T-cell (primary cell): ENCODE measurements at regions not wholly inside any gene's neighbourhood (a gene's known extent, or its start where the extent isn't known, plus 50 kb on each side); places are given as distances from the start of the nearest gene placed in this dataset.

Source experiments
- ATAC-seq, 4 experiments: fragments of 200-7000 bp in 3 of 4; fragments of 150-1000 bp in 1 of 4; cut with Tn5 transposase; replicated peaks in 1 of 4; 1 replicate in 3 of 4; 2 replicates in 1 of 4; pipeline ENCODE4 v1.10.0; 2021; ENCODE audit warnings: moderate library complexity in 3 of 4, mild to moderate bottlenecking in 2 of 4, moderate number of reproducible peaks in 1 of 4
- CTCF ChIA-PET, 2 donors: fragments of 300-600 bp; sonication (Branson Sonifier 250); formaldehyde crosslinking; loops; one replicate each; lab custom pipeline; 2022; ENCODE audit warnings: antibody characterized with exemption in 2 of 2; lab: Charles Lee
- POLR2A ChIA-PET, 2 donors: fragments of 300-600 bp; sonication (Branson Sonifier 250); formaldehyde crosslinking; loops; one replicate each; lab custom pipeline; 2022; ENCODE audit warnings: antibody characterized with exemption in 2 of 2; lab: Charles Lee
- DNase-seq, 35 experiments: peaks; one replicate each; pipeline versions ENCODE4 v3.0.0 to v3.0.0-alpha.2; 2013 to 2023
- H3K27ac ChIP-seq: one replicate; pipeline ENCODE4 v1.5.1; 2013; ENCODE audit warnings: low read length
- H3K27me3 ChIP-seq, 2 experiments: replicated peaks in 1 of 2; 1 replicate in 1 of 2; 2 replicates in 1 of 2; pipeline versions ENCODE4 v1.6.1 to v1.7.0; 2013; ENCODE audit warnings: low read length in 1 of 2, mixed read lengths in 1 of 2; ENCODE audit not compliant: control insufficient read depth in 2 of 2, insufficient read depth in 2 of 2; ENCODE audit errors: extremely low read depth in 1 of 2
- H3K36me3 ChIP-seq, 2 donors: 1 replicate in 1 of 2; 2 replicates in 1 of 2; pipeline versions ENCODE4 v1.6.1 to v1.7.0; 2013; ENCODE audit warnings: low read length in 1 of 2; ENCODE audit not compliant: control insufficient read depth in 2 of 2, insufficient read depth in 1 of 2; ENCODE audit errors: extremely low read depth in 1 of 2
- H3K4me1 ChIP-seq, 2 experiments: 1 replicate in 1 of 2; 2 replicates in 1 of 2; pipeline versions ENCODE4 v1.6.1 to v1.7.0; 2013; ENCODE audit warnings: low read length in 2 of 2, mixed read lengths in 1 of 2; ENCODE audit not compliant: insufficient read depth in 2 of 2, control insufficient read depth in 1 of 2; ENCODE audit errors: extremely low read depth in 1 of 2
- H3K4me3 ChIP-seq, 2 donors: 1 replicate in 1 of 2; 2 replicates in 1 of 2; pipeline versions ENCODE4 v1.5.1 to v1.7.0; 2013; ENCODE audit warnings: mild to moderate bottlenecking in 2 of 2, low read length in 1 of 2, moderate library complexity in 1 of 2; ENCODE audit not compliant: control insufficient read depth in 1 of 2; ENCODE audit errors: extremely low read depth in 1 of 2
- H3K9me3 ChIP-seq: 2 replicates; pipeline ENCODE4 v1.7.0; 2013
- H3K27ac Mint-ChIP-seq, 2 donors: one replicate each; pipeline ENCODE4 v1.8.0; 2020 to 2021; ENCODE audit warnings: mild to moderate bottlenecking in 2 of 2, mixed read lengths in 2 of 2
- H3K27me3 Mint-ChIP-seq, 2 donors: one replicate each; pipeline ENCODE4 v1.8.0; 2021 to 2022; ENCODE audit warnings: mixed read lengths in 2 of 2
- H3K36me3 Mint-ChIP-seq: one replicate; pipeline ENCODE4 v1.8.0; 2021; ENCODE audit warnings: mixed read lengths
- H3K4me1 Mint-ChIP-seq, 3 donors: one replicate each; pipeline ENCODE4 v1.8.0; 2020 to 2022; ENCODE audit warnings: mixed read lengths in 3 of 3, mild to moderate bottlenecking in 1 of 3
- H3K4me3 Mint-ChIP-seq, 3 donors: one replicate each; pipeline ENCODE4 v1.8.0; 2020 to 2022; ENCODE audit warnings: mild to moderate bottlenecking in 3 of 3, mixed read lengths in 3 of 3, moderate library complexity in 3 of 3
- H3K9me3 Mint-ChIP-seq, 3 donors: one replicate each; pipeline ENCODE4 v1.8.0; 2020 to 2022; ENCODE audit warnings: mixed read lengths in 3 of 3
- WGBS: methylation state at CpG from one replicate; pipeline ENCODE4 v1.1.5; 2013; ENCODE audit warnings: missing lambda C conversion rate; ENCODE audit not compliant: insufficient coverage; 5-methylcytosine and 5-hydroxymethylcytosine counted together

- no peak overlapping the region for H3K4me3 ChIP-seq
- Mint-ChIP-seq H3K27ac (no peak overlapping the region), H3K27me3 (no peaks in the 10 kb centered on the region), H3K36me3 (no peaks in the 10 kb centered on the region), H3K4me1 (no peaks in the 10 kb centered on the region), H3K4me3 (no peak overlapping the region), H3K9me3 (peaks cover 0 to 16% (median 8%) of the 10 kb centered on the region in 3 donors)
- H3K9me3 ChIP-seq, result no peaks in the 10 kb centered on the region
- H3K27ac ChIP-seq, result no peak overlapping the region
- ATAC-seq (no peak), DNase-seq (no peak)
- no peaks in the 10 kb centered on the region for H3K36me3 ChIP-seq
- CTCF ChIA-PET, result no interaction called here
- no peaks in the 10 kb centered on the region for H3K4me1 ChIP-seq
- POLR2A ChIA-PET, result no interaction called here
- H3K27me3 ChIP-seq, result no peaks in the 10 kb centered on the region
- WGBS, result 100% methylated on average over 1 of the region's 1 CpG
These were observed 457.6 kb downstream of the TMEM182 start for GRCh38 chr2:103219398-103219797.

DNA sequence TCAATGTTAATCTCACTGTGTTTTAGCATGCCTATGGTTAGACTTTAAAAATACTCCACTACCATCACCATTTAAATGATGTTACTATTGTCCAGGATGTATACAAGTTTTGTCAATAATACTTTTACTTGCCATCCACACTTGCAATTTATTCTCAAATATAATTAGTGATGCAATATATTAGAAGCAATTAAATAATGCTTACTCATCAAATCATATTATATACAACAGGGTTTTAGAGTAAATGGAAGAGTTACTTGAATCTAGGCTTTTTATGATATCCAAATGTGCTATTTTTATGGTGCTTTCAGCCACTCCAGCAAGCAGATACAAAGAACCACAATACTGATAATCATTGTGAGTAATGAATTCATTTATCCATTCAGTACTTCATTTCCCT, 461.1 kb downstream of the TMEM182 start:
- ATAC-seq (no peak), DNase-seq (no peak)
- Histone ChIP-seq H3K4me1 (no peaks in the 10 kb centered on the region), H3K4me3 (no peak overlapping the region), H3K27ac (no peak overlapping the region), H3K36me3 (no peaks in the 10 kb centered on the region), H3K9me3 (no peaks in the 10 kb centered on the region), H3K27me3 (no peaks in the 10 kb centered on the region)
- peaks cover 0 to 16% (median 6%) of the 10 kb centered on the region in 3 donors for H3K9me3 Mint-ChIP-seq
- H3K36me3 Mint-ChIP-seq, result no peaks in the 10 kb centered on the region
- ChIA-PET CTCF (no interaction called here), POLR2A (no interaction called here)
- H3K27ac Mint-ChIP-seq, result no peak overlapping the region
- H3K4me3 Mint-ChIP-seq, result no peak overlapping the region
- H3K27me3 Mint-ChIP-seq, result no peaks in the 10 kb centered on the region
- H3K4me1 Mint-ChIP-seq, result no peaks in the 10 kb centered on the region

GRCh38 chr2:103230796-103231195, 469.0 kb downstream of the TMEM182 start:
- no peak overlapping the region for H3K27ac ChIP-seq
- H3K4me1 ChIP-seq, result no peaks in the 10 kb centered on the region
- no peaks in the 10 kb centered on the region for H3K36me3 ChIP-seq
- H3K4me3 Mint-ChIP-seq, result no peak overlapping the region
- ATAC-seq (no peak), DNase-seq (no peak)
- no peaks in the 10 kb centered on the region for H3K27me3 ChIP-seq
- H3K27ac Mint-ChIP-seq, result no peak overlapping the region
- ChIA-PET CTCF (no interaction called here), POLR2A (interaction anchor here in 1 of 2 donors (0.8 kb wide), 1 partner anchor 51 kb away, joined by 3 read pairs; no protein-coding TSS in a partner anchor)
- no peaks in the 10 kb centered on the region for H3K36me3 Mint-ChIP-seq
- H3K9me3 ChIP-seq, result no peaks in the 10 kb centered on the region
- peaks cover 2 to 7% (median 4%) of the 10 kb centered on the region in 3 donors for H3K9me3 Mint-ChIP-seq
- no peaks in the 10 kb centered on the region for H3K4me1 Mint-ChIP-seq
- no CpG with 5 or more reads among the region's 1 CpG for WGBS
- no peak overlapping the region for H3K4me3 ChIP-seq
- H3K27me3 Mint-ChIP-seq, result peaks cover 0 to 4% of the 10 kb centered on the region in 2 donors

- peaks cover 4 to 15% (median 5%) of the 10 kb centered on the region in 3 donors for H3K9me3 Mint-ChIP-seq
- CTCF ChIA-PET, result no interaction called here
- POLR2A ChIA-PET, result no interaction called here
These were observed 471.0 kb downstream of the TMEM182 start for GRCh38 chr2:103232865-103233264.

GRCh38 chr2:103233691-103234090, 471.9 kb downstream of the TMEM182 start:
- H3K36me3 ChIP-seq, result no peaks in the 10 kb centered on the region
- no peak overlapping the region for H3K27ac Mint-ChIP-seq
- no peaks in the 10 kb centered on the region for H3K9me3 ChIP-seq
- H3K4me3 ChIP-seq, result no peak overlapping the region
- no peak overlapping the region for H3K27ac ChIP-seq
- no peaks in the 10 kb centered on the region for H3K4me1 Mint-ChIP-seq
- H3K36me3 Mint-ChIP-seq, result no peaks in the 10 kb centered on the region
- POLR2A ChIA-PET, result no interaction called here
- no CpG with 5 or more reads among the region's 1 CpG for WGBS
- peaks cover 5 to 15% (median 10%) of the 10 kb centered on the region in 3 donors for H3K9me3 Mint-ChIP-seq
- ATAC-seq, result no peak
- H3K4me3 Mint-ChIP-seq, result no peak overlapping the region
- H3K27me3 Mint-ChIP-seq, result peaks cover 0 to 4% of the 10 kb centered on the region in 2 donors
- no peaks in the 10 kb centered on the region for H3K4me1 ChIP-seq
- no peaks in the 10 kb centered on the region for H3K27me3 ChIP-seq
- CTCF ChIA-PET, result no interaction called here
- no peak for DNase-seq

More at GRCh38 chr2:103232865-103233264, 471.0 kb downstream of the TMEM182 start:
- H3K36me3 ChIP-seq, result no peaks in the 10 kb centered on the region
- ATAC-seq (no peak), DNase-seq (no peak)
- Mint-ChIP-seq H3K27ac (no peak overlapping the region), H3K36me3 (no peaks in the 10 kb centered on the region), H3K4me1 (no peaks in the 10 kb centered on the region), H3K27me3 (peaks cover 0 to 4% of the 10 kb centered on the region in 2 donors), H3K4me3 (no peak overlapping the region)
- no peaks in the 10 kb centered on the region for H3K27me3 ChIP-seq
- 67% methylated on average over 1 of the region's 4 CpGs for WGBS
- no peak overlapping the region for H3K4me3 ChIP-seq
- H3K4me1 ChIP-seq, result no peaks in the 10 kb centered on the region
- H3K9me3 ChIP-seq, result no peaks in the 10 kb centered on the region
- H3K27ac ChIP-seq, result no peak overlapping the region

- no peaks in the 10 kb centered on the region for H3K36me3 Mint-ChIP-seq
- CTCF ChIA-PET, result no interaction called here
- Histone ChIP-seq H3K4me1 (no peaks in the 10 kb centered on the region), H3K4me3 (no peak overlapping the region), H3K9me3 (no peaks in the 10 kb centered on the region), H3K36me3 (no peaks in the 10 kb centered on the region), H3K27ac (no peak overlapping the region), H3K27me3 (no peaks in the 10 kb centered on the region)
- no peak overlapping the region for H3K27ac Mint-ChIP-seq
- DNase-seq (no peak), ATAC-seq (no peak)
- H3K4me1 Mint-ChIP-seq, result no peaks in the 10 kb centered on the region
- H3K9me3 Mint-ChIP-seq, result peaks cover 7 to 8% (median 8%) of the 10 kb centered on the region in 3 donors
- no peak overlapping the region for H3K4me3 Mint-ChIP-seq
- peaks cover 0 to 4% of the 10 kb centered on the region in 2 donors for H3K27me3 Mint-ChIP-seq
- POLR2A ChIA-PET, result no interaction called here
- WGBS, result no CpG with 5 or more reads among the region's 1 CpG
These were observed 473.5 kb downstream of the TMEM182 start for GRCh38 chr2:103235283-103235682.

- 92% methylated on average over 1 of the region's 4 CpGs for WGBS
- H3K36me3 Mint-ChIP-seq, result no peaks in the 10 kb centered on the region
- no peak overlapping the region for H3K4me3 Mint-ChIP-seq
- no peak for DNase-seq
- POLR2A ChIA-PET, result no interaction called here
- no peak overlapping the region for H3K4me3 ChIP-seq
- no peaks in the 10 kb centered on the region for H3K27me3 Mint-ChIP-seq
- H3K4me1 Mint-ChIP-seq, result no peaks in the 10 kb centered on the region
- H3K27me3 ChIP-seq, result no peaks in the 10 kb centered on the region
- CTCF ChIA-PET, result no interaction called here
- H3K4me1 ChIP-seq, result no peaks in the 10 kb centered on the region
- no peaks in the 10 kb centered on the region for H3K9me3 ChIP-seq
- no peak overlapping the region for H3K27ac ChIP-seq
- no peak for ATAC-seq
- H3K9me3 Mint-ChIP-seq, result peaks cover 4 to 9% (median 7%) of the 10 kb centered on the region in 3 donors
- H3K27ac Mint-ChIP-seq, result no peak overlapping the region
- no peaks in the 10 kb centered on the region for H3K36me3 ChIP-seq
These were observed 487.6 kb downstream of the TMEM182 start for GRCh38 chr2:103249462-103249861.
